A673 (cell line): ENCODE measurements at regions not wholly inside any gene's neighbourhood (a gene's known extent, or its start where the extent isn't known, plus 50 kb on each side); places are given as distances from the start of the nearest gene placed in this dataset.

Source experiments
- CTCF ChIP-seq: fragments of 300-800, 200-600 bp; sonication (generic); conservative IDR thresholded peaks from 2 replicates; pipeline ENCODE4 v1.5.1; 2017; ENCODE audit warnings: low read depth, mild to moderate bottlenecking, antibody characterized with exemption, low read length, moderate library complexity, mixed read lengths
- EZH2 ChIP-seq: fragments of 200-600 bp; sonication (generic); IDR thresholded peaks from 2 replicates; pipeline ENCODE4 v1.6.1; 2017; ENCODE audit warnings: borderline replicate concordance, low read depth, mild to moderate bottlenecking, mixed read lengths, antibody characterized with exemption, low read length; ENCODE audit not compliant: poor library complexity, severe bottlenecking

- no peak for TF ChIP-seq CTCF
- no peak for TF ChIP-seq EZH2
Observed at GRCh38 chr11:43123443-43123842, 188.4 kb upstream of the API5 start.
